GM12878 (cell line): ENCODE measurements at regions not wholly inside any gene's neighbourhood (a gene's known extent, or its start where the extent isn't known, plus 50 kb on each side); places are given as distances from the start of the nearest gene placed in this dataset.

ENCODE experiments used
- ATF2 ChIP-seq: IDR thresholded peaks from 2 replicates; pipeline ENCODE4 v1.6.1; 2012; ENCODE audit warnings: low read length, inconsistent platforms
- ATF7 ChIP-seq: fragments of 450-650 bp; IDR thresholded peaks from 2 replicates; pipeline ENCODE4 v1.6.1; 2016; ENCODE audit warnings: low read depth, mild to moderate bottlenecking
- CBX3 ChIP-seq: fragments of 200-600 bp; sonication (generic); IDR thresholded peaks from 2 replicates; pipeline ENCODE4 v1.6.1; 2016; ENCODE audit warnings: low read depth, borderline replicate concordance
- CTCF ChIP-seq, 3 experiments: IDR thresholded peaks in 2 of 3; conservative IDR thresholded peaks in 1 of 3; 2 replicates each; pipeline ENCODE4 v1.5.1; 2011; ENCODE audit warnings: low read depth in 3 of 3, low read length in 3 of 3, mild to moderate bottlenecking in 3 of 3, control low read depth in 2 of 3, moderate library complexity in 2 of 3, inconsistent platforms in 1 of 3, mixed read lengths in 1 of 3; ENCODE audit not compliant: control insufficient read depth in 2 of 3, insufficient read depth in 1 of 3; ENCODE audit errors: extremely low read depth in 1 of 3
- E2F4 ChIP-seq: IDR thresholded peaks from 2 replicates; pipeline ENCODE4 v1.6.1; 2012; ENCODE audit warnings: low read depth, low read length, improper control_type of control experiment
- EP300 ChIP-seq, 2 experiments: fragments of 150-350 bp in 1 of 2; IDR thresholded peaks; 2 replicates each; pipeline ENCODE4 v1.6.1; 2011 to 2012; ENCODE audit warnings: low read depth in 2 of 2, low read length in 2 of 2, borderline replicate concordance in 1 of 2, improper control_type of control experiment in 1 of 2, inconsistent platforms in 1 of 2; ENCODE audit not compliant: control insufficient read depth in 1 of 2
- EZH2 ChIP-seq: IDR thresholded peaks from 2 replicates; pipeline ENCODE4 v1.6.1; 2012; ENCODE audit warnings: low read depth, mild to moderate bottlenecking, control low read depth, inconsistent platforms, low read length, borderline replicate concordance; ENCODE audit not compliant: control insufficient read depth
- HDAC2 ChIP-seq: fragments of 200-600 bp; sonication (generic); IDR thresholded peaks from 2 replicates; pipeline ENCODE4 v1.6.1; 2017
- NFYB ChIP-seq: IDR thresholded peaks from 2 replicates; pipeline ENCODE4 v1.6.1; 2011; ENCODE audit warnings: low read depth, mild to moderate bottlenecking, low read length, improper control_type of control experiment, moderate library complexity; ENCODE audit not compliant: insufficient read depth
- POLR2A ChIP-seq: IDR thresholded peaks from 2 replicates; pipeline ENCODE4 v1.6.1; 2011; ENCODE audit warnings: low read depth, mild to moderate bottlenecking, low read length
- POLR2AphosphoS5 ChIP-seq: IDR thresholded peaks from 2 replicates; pipeline ENCODE4 v1.6.1; 2011; ENCODE audit warnings: mild to moderate bottlenecking, low read length, inconsistent platforms
- TBL1XR1 ChIP-seq: IDR thresholded peaks from 2 replicates; pipeline ENCODE4 v1.6.1; 2012; ENCODE audit warnings: low read depth, low read length, improper control_type of control experiment
- TCF12 ChIP-seq: IDR thresholded peaks from 2 replicates; pipeline ENCODE4 v1.6.1; 2011; ENCODE audit warnings: low read depth, mild to moderate bottlenecking, low read length
- ZZZ3 ChIP-seq: IDR thresholded peaks from 2 replicates; pipeline ENCODE4 v1.6.1; 2011; ENCODE audit warnings: low read depth; ENCODE audit not compliant: control insufficient read depth, insufficient read length

GRCh38 chr1:4268889-4269284 lies 368.8 kb upstream of the C1orf174 start:
- no peak for TF ChIP-seq ZZZ3
- no peak for TF ChIP-seq CBX3
- no peak for TF ChIP-seq POLR2A
- no peak for TF ChIP-seq E2F4
- TF ChIP-seq TBL1XR1 = no peak
- no peak for TF ChIP-seq TCF12
- TF ChIP-seq EP300 (IDR thresholded peaks at IDR 0.05; ENCODE audit: borderline replicate concordance in 1 of 2, control insufficient read depth in 1 of 2, low read depth in 2 of 2, low read length in 2 of 2) = no peak
- TF ChIP-seq CTCF (IDR thresholded peaks at IDR 0.05 in 2 of 3, conservative IDR thresholded peaks at IDR 0.05 in 1 of 3; ENCODE audit: control insufficient read depth in 2 of 3, extremely low read depth in 1 of 3, insufficient read depth in 1 of 3, low read depth in 3 of 3, low read length in 3 of 3) = no peak
- TF ChIP-seq ATF2 = no peak
- no peak for TF ChIP-seq POLR2AphosphoS5
- no peak for TF ChIP-seq HDAC2
- no peak for TF ChIP-seq EZH2
- TF ChIP-seq NFYB = no peak
- no peak for TF ChIP-seq ATF7
